Upper lobe of right lung (tissue), 1 donor: ENCODE measurements at regions not wholly inside any gene's neighbourhood (a gene's known extent, or its start where the extent isn't known, plus 50 kb on each side); places are given as distances from the start of the nearest gene placed in this dataset.

ENCODE experiments used
- ATAC-seq: fragments of 200-7000 bp; cut with Tn5 transposase; one replicate; pipeline ENCODE4 v1.9.1; 2020; ENCODE audit warnings: mild to moderate bottlenecking, moderate library complexity
- DNase-seq: peaks from one replicate; pipeline ENCODE4 v3.0.0-alpha.2; 2020
- H3K27ac ChIP-seq: fragments of 200-600 bp; one replicate; pipeline ENCODE4 v1.8.0; 2022
- H3K27me3 ChIP-seq: fragments of 200-600 bp; one replicate; pipeline ENCODE4 v1.8.0; 2022; ENCODE audit warnings: mild to moderate bottlenecking
- H3K36me3 ChIP-seq: fragments of 200-600 bp; one replicate; pipeline ENCODE4 v1.8.0; 2022
- H3K4me1 ChIP-seq: fragments of 200-600 bp; one replicate; pipeline ENCODE4 v1.8.0; 2022
- H3K4me3 ChIP-seq: fragments of 200-600 bp; one replicate; pipeline ENCODE4 v1.8.0; 2022; ENCODE audit warnings: mild to moderate bottlenecking
- H3K9me3 ChIP-seq: fragments of 200-600 bp; one replicate; pipeline ENCODE4 v1.8.0; 2022
- intact Hi-C: fragments of 100-400 bp; cut with DNase I; formaldehyde crosslinking; loops from one replicate; pipeline ENCODE4 v1.11.0; 2022
- TF ChIP-seq, protein P1 (sequence below): fragments of 200-600 bp; IDR thresholded peaks from one replicate; pipeline ENCODE4 v1.8.0; 2022; ENCODE audit warnings: antibody characterized with exemption
- donor health status: DM: no; HTN: yes; CAD: no; lungs with severe emphysema.

DNA sequence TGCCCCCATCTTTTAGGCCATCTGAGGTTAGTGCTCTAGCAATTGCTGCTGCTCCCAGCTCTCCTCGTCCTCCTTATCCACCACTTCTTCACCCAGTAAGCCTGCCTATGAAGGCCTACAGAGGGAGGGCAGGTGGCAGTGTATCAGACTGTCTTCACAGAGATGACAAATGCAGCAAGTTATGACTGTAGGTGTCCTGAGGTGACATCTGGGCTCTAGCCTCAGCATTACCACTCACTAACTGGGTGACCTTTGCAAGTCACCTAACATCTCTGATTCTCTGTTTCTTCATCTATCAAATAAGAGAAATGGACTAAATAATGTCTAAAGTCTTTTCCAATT, 151.6 kb downstream of the NOC3L start:
- no peaks in the 10 kb centered on the region for H3K27me3 ChIP-seq
- DNase-seq, result no peak
- H3K27ac ChIP-seq, result peak overlapping the region; percentile 18
- intact Hi-C loops, result no loop called here
- H3K9me3 ChIP-seq, result no peaks in the 10 kb centered on the region
- TF ChIP-seq, protein P1, sequence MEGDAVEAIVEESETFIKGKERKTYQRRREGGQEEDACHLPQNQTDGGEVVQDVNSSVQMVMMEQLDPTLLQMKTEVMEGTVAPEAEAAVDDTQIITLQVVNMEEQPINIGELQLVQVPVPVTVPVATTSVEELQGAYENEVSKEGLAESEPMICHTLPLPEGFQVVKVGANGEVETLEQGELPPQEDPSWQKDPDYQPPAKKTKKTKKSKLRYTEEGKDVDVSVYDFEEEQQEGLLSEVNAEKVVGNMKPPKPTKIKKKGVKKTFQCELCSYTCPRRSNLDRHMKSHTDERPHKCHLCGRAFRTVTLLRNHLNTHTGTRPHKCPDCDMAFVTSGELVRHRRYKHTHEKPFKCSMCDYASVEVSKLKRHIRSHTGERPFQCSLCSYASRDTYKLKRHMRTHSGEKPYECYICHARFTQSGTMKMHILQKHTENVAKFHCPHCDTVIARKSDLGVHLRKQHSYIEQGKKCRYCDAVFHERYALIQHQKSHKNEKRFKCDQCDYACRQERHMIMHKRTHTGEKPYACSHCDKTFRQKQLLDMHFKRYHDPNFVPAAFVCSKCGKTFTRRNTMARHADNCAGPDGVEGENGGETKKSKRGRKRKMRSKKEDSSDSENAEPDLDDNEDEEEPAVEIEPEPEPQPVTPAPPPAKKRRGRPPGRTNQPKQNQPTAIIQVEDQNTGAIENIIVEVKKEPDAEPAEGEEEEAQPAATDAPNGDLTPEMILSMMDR, result no peak
- no peak overlapping the region for H3K4me3 ChIP-seq
- H3K36me3 ChIP-seq, result no peaks in the 10 kb centered on the region
- peaks cover 24% of the 10 kb centered on the region for H3K4me1 ChIP-seq
- no peak for ATAC-seq

DNA sequence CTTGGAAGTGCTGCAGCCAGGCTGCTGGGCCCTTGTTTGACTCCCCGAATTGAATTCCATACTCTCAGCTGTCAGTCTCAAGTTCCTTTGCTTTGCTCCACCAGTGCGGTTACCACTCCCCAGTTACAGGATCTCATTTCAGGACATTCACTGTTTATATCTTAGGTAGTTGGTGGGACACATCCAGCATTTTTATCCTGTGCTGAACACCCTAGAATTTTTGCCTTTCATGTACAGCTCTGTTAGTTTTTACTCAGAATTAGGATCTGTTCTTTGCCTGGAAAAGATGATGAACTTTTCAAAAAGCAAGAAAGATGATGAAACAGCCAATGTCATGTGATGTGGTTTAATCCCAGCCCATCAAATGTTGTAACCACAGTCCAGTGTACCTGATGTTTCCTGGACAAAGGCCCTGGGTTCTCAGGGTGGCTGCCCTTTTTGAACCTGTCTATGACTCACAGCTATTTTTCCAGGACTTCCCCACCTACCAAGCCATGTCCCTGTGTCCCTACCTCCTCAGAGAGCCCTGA, 149.7 kb downstream of the NOC3L start:
- Histone ChIP-seq H3K27ac (no peak overlapping the region), H3K4me1 (peaks cover 19% of the 10 kb centered on the region), H3K4me3 (no peak overlapping the region), H3K36me3 (no peaks in the 10 kb centered on the region), H3K27me3 (no peaks in the 10 kb centered on the region), H3K9me3 (no peaks in the 10 kb centered on the region)
- DNase-seq (no peak), ATAC-seq (no peak)
- intact Hi-C loops, result no loop called here
- TF ChIP-seq, protein P1, result no peak

DNA sequence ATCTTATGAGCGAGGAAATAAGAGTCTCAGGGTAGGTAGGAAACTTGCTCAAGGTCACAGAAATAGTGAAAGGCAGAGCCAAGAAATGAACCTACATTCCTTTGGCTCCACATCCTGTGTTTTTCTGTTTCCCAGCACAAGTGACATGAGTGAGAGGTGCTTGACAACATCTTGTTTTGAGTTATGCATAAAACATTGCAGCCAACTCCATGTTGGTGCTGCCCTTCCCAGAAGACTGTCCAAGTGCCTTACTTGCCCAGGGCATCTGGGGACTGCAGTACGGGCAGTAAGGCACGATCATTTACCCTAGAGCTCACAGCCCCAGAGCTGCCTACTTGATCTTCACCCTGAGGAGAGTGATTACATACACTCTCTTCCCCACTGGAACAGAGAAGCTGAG, 148.8 kb downstream of the NOC3L start:
- Histone ChIP-seq H3K27me3 (no peaks in the 10 kb centered on the region), H3K9me3 (no peaks in the 10 kb centered on the region), H3K36me3 (no peaks in the 10 kb centered on the region), H3K4me3 (no peak overlapping the region), H3K4me1 (peaks cover 19% of the 10 kb centered on the region), H3K27ac (peak overlapping the region; percentile 20)
- DNase-seq (no peak), ATAC-seq (peak; percentile 72)
- intact Hi-C loops, result no loop called here
- TF ChIP-seq, protein P1, result no peak

- peaks cover 19% of the 10 kb centered on the region for H3K4me1 ChIP-seq
- no peak for DNase-seq
- no peaks in the 10 kb centered on the region for H3K27me3 ChIP-seq
- no peak overlapping the region for H3K4me3 ChIP-seq
- peak overlapping the region; percentile 20 for H3K27ac ChIP-seq
- H3K36me3 ChIP-seq, result no peaks in the 10 kb centered on the region
- ATAC-seq, result no peak
- intact Hi-C loops, result no loop called here
- TF ChIP-seq, protein P1, result no peak
- H3K9me3 ChIP-seq, result no peaks in the 10 kb centered on the region
Observed at GRCh38 chr10:94214481-94214893, 148.3 kb downstream of the NOC3L start.

DNA sequence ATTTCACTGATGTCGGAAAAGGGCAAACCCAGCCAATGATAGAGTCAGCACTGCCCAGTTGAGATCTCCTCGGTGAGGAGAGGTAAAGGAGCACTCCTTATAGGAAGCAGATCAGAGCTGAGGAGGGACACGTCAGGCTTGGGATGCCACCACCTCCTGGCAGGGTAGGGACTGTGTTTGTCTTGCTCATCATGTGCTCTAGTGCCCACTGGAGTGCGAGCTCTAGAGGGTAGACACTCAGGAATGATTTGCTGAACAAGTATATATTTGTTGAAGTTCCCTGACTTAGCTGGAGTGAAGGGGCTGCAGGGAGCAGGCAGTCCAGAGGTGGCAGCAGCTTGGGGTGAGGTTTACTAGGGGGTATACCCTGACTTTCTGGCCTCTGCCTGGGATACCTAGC, 146.5 kb downstream of the NOC3L start:
- intact Hi-C loops, result no loop called here
- ATAC-seq (no peak), DNase-seq (no peak)
- TF ChIP-seq, protein P1, result no peak
- H3K36me3 ChIP-seq, result no peaks in the 10 kb centered on the region
- no peak overlapping the region for H3K4me3 ChIP-seq
- no peak overlapping the region for H3K27ac ChIP-seq
- H3K4me1 ChIP-seq, result peaks cover 15% of the 10 kb centered on the region
- no peaks in the 10 kb centered on the region for H3K9me3 ChIP-seq
- no peaks in the 10 kb centered on the region for H3K27me3 ChIP-seq

DNA sequence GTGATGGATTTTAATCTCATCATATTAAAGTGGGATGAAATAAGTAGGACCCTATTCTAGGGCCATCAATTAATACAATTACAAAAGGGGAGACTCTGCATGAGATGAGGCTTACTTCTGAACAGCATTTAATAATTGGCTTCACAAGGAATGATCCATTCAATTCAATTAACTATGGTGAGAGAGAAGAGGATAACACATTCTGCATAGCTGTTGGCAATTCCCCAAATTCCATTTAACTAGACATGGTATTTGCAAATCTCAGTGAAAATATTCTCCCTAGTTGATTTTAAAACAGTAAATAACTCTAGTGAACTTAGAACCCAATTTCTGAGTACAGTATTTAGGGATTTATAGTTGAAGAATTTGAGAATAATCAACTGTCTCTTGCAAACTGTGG, 145.3 kb downstream of the NOC3L start:
- H3K9me3 ChIP-seq, result no peaks in the 10 kb centered on the region
- no peak overlapping the region for H3K27ac ChIP-seq
- TF ChIP-seq, protein P1, result no peak
- DNase-seq (no peak), ATAC-seq (no peak)
- H3K4me3 ChIP-seq, result no peak overlapping the region
- intact Hi-C loops, result no loop called here
- H3K4me1 ChIP-seq, result peaks cover 15% of the 10 kb centered on the region
- H3K36me3 ChIP-seq, result no peaks in the 10 kb centered on the region
- H3K27me3 ChIP-seq, result no peaks in the 10 kb centered on the region
